ENCODE measurements at regions not wholly inside any gene's neighbourhood (a gene's known extent, or its start where the extent isn't known, plus 50 kb on each side); places are given as distances from the start of the nearest gene placed in this dataset.

GRCh38 chr11:45476126-45476525 lies 189.3 kb downstream of the CHST1 start:
- TF ChIP-seq RAD21 (IDR thresholded peaks at IDR 0.05; ENCODE audit: low read depth) (no peak), FOXM1 (IDR thresholded peaks at IDR 0.05; ENCODE audit: borderline replicate concordance, low read depth) (no peak), EP300 (IDR thresholded peaks at IDR 0.05; ENCODE audit: borderline replicate concordance) (no peak), ZBTB7A (IDR thresholded peaks at IDR 0.05; ENCODE audit: low read depth) (no peak), MAX (IDR thresholded peaks at IDR 0.05) (no peak), TCF12 (IDR thresholded peaks at IDR 0.05; ENCODE audit: low read depth) (no peak), EGR1 (IDR thresholded peaks at IDR 0.05) (no peak), CEBPB (IDR thresholded peaks at IDR 0.05) (no peak)
- TF ChIP-seq, protein P1, sequence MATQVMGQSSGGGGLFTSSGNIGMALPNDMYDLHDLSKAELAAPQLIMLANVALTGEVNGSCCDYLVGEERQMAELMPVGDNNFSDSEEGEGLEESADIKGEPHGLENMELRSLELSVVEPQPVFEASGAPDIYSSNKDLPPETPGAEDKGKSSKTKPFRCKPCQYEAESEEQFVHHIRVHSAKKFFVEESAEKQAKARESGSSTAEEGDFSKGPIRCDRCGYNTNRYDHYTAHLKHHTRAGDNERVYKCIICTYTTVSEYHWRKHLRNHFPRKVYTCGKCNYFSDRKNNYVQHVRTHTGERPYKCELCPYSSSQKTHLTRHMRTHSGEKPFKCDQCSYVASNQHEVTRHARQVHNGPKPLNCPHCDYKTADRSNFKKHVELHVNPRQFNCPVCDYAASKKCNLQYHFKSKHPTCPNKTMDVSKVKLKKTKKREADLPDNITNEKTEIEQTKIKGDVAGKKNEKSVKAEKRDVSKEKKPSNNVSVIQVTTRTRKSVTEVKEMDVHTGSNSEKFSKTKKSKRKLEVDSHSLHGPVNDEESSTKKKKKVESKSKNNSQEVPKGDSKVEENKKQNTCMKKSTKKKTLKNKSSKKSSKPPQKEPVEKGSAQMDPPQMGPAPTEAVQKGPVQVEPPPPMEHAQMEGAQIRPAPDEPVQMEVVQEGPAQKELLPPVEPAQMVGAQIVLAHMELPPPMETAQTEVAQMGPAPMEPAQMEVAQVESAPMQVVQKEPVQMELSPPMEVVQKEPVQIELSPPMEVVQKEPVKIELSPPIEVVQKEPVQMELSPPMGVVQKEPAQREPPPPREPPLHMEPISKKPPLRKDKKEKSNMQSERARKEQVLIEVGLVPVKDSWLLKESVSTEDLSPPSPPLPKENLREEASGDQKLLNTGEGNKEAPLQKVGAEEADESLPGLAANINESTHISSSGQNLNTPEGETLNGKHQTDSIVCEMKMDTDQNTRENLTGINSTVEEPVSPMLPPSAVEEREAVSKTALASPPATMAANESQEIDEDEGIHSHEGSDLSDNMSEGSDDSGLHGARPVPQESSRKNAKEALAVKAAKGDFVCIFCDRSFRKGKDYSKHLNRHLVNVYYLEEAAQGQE (IDR thresholded peaks at IDR 0.05; ENCODE audit: low read depth), result no peak

All from Ishikawa (cell line).